Endothelial cell of umbilical vein (primary cell): ENCODE measurements at regions not wholly inside any gene's neighbourhood (a gene's known extent, or its start where the extent isn't known, plus 50 kb on each side); places are given as distances from the start of the nearest gene placed in this dataset.

Source experiments
- BruUV-seq: library from RNA; stranded (reverse); fragments of 400-500 nt; replicated peaks from 2 replicates; lab custom pipeline; 2021; lab: Mats Ljungman, UMichigan
- CTCF ChIA-PET: fragments of 300-600, 350-600 bp; sonication (Branson Sonifier 250); formaldehyde crosslinking; loops from one replicate; lab custom pipeline; 2021; ENCODE audit warnings: antibody characterized with exemption, inconsistent platforms; lab: Charles Lee
- POLR2A ChIA-PET: fragments of 300-600, 350-600 bp; sonication (Branson Sonifier 250); formaldehyde crosslinking; loops from one replicate; lab custom pipeline; 2021; ENCODE audit warnings: antibody characterized with exemption, inconsistent platforms; lab: Charles Lee
- DNase-seq: peaks from one replicate; pipeline ENCODE4 v3.0.0-alpha.2; 2011; ENCODE audit warnings: low read depth, low spot score
- FAIRE-seq: peaks from 2 replicates; lab custom pipeline; 2011; peaks lifted over from hg19 to GRCh38; lab: Jason Lieb, UNC
- H2AFZ ChIP-seq: 2 replicates; pipeline ENCODE4 v1.6.0; 2012; ENCODE audit warnings: low read depth, low read length, control low read depth, inconsistent platforms
- H3K27ac ChIP-seq: 2 replicates; pipeline ENCODE4 v1.5.1; 2011; ENCODE audit warnings: low read depth, mild to moderate bottlenecking, control low read depth, low read length, moderate library complexity; ENCODE audit not compliant: insufficient read depth
- H3K27me3 ChIP-seq, 2 experiments: 2 replicates each; pipeline versions ENCODE4 v1.6.0 to v1.6.1; 2011; ENCODE audit warnings: low read length in 2 of 2, mixed read lengths in 1 of 2; ENCODE audit not compliant: control insufficient read depth in 2 of 2, insufficient read depth in 2 of 2
- H3K36me3 ChIP-seq, 2 experiments: 2 replicates in 1 of 2; 3 replicates in 1 of 2; pipeline ENCODE4 v1.5.1; 2011; ENCODE audit warnings: low read length in 2 of 2, mild to moderate bottlenecking in 1 of 2, moderate library complexity in 1 of 2; ENCODE audit not compliant: control insufficient read depth in 2 of 2, insufficient read depth in 2 of 2; ENCODE audit errors: extremely low read depth in 1 of 2
- H3K4me1 ChIP-seq: 3 replicates; pipeline ENCODE4 v1.5.1; 2011; ENCODE audit warnings: mild to moderate bottlenecking, low read length; ENCODE audit not compliant: control insufficient read depth, insufficient read depth; ENCODE audit errors: extremely low read depth
- H3K4me2 ChIP-seq: 2 replicates; pipeline ENCODE4 v1.6.1; 2011; ENCODE audit warnings: low read length, control low read depth, mixed read lengths; ENCODE audit not compliant: insufficient read depth
- H3K4me3 ChIP-seq, 3 experiments: fragments of 200-600 bp in 1 of 3; sonication (generic), shearing (Covaris generic) in 1 of 3; replicated peaks in 1 of 3; 2 replicates each; pipeline ENCODE4 v1.5.1; 2011 to 2016; ENCODE audit warnings: control low read depth in 3 of 3, low read length in 3 of 3, mild to moderate bottlenecking in 2 of 3, inconsistent platforms in 1 of 3, low read depth in 1 of 3, moderate library complexity in 1 of 3; ENCODE audit not compliant: insufficient read depth in 1 of 3
- H3K79me2 ChIP-seq: 2 replicates; pipeline ENCODE4 v1.6.0; 2012; ENCODE audit warnings: low read length, inconsistent platforms; ENCODE audit not compliant: control insufficient read depth, insufficient read depth
- H3K9ac ChIP-seq: replicated peaks from 2 replicates; pipeline ENCODE3; 2011; ENCODE audit warnings: low read length, control low read depth; ENCODE audit not compliant: insufficient read depth; ENCODE audit errors: extremely low read depth
- H3K9me1 ChIP-seq: replicated peaks from 3 replicates; pipeline ENCODE4 v1.6.0; 2011; ENCODE audit warnings: mild to moderate bottlenecking, low read length; ENCODE audit not compliant: control insufficient read depth, insufficient read depth; ENCODE audit errors: extremely low read depth
- H3K9me3 ChIP-seq: replicated peaks from 2 replicates; pipeline ENCODE4 v1.5.1; 2012; ENCODE audit warnings: low read length, inconsistent platforms; ENCODE audit not compliant: control insufficient read depth, insufficient read depth
- H4K20me1 ChIP-seq: replicated peaks from 2 replicates; pipeline ENCODE3; 2011; ENCODE audit warnings: mild to moderate bottlenecking, low read length; ENCODE audit not compliant: control insufficient read depth, insufficient read depth; ENCODE audit errors: extremely low read depth
- CTCF ChIP-seq, 2 donors: IDR thresholded peaks; 1 replicate in 1 of 2; 2 replicates in 1 of 2; pipeline ENCODE4 v1.5.1; 2011; ENCODE audit warnings: low read length in 2 of 2, mild to moderate bottlenecking in 2 of 2, moderate library complexity in 2 of 2, control low read depth in 1 of 2, inconsistent platforms in 1 of 2, low read depth in 1 of 2; ENCODE audit not compliant: insufficient read depth in 1 of 2; ENCODE audit errors: extremely low read depth in 1 of 2
- EZH2 ChIP-seq: IDR thresholded peaks from 2 replicates; pipeline ENCODE4 v1.6.1; 2012; ENCODE audit warnings: borderline replicate concordance, low read depth, mild to moderate bottlenecking, moderate library complexity, low read length, inconsistent platforms; ENCODE audit not compliant: severe bottlenecking
- JUN ChIP-seq: IDR thresholded peaks from 2 replicates; pipeline ENCODE4 v1.6.1; 2011; ENCODE audit warnings: borderline replicate concordance, low read depth; ENCODE audit not compliant: insufficient read length, insufficient read depth
- MAX ChIP-seq: IDR thresholded peaks from 2 replicates; pipeline ENCODE4 v1.6.1; 2011; ENCODE audit not compliant: insufficient read depth, insufficient read length
- MYC ChIP-seq: IDR thresholded peaks from one replicate; pipeline ENCODE4 v1.6.1; 2011; ENCODE audit warnings: mild to moderate bottlenecking, low read depth, low read length
- POLR2A ChIP-seq: IDR thresholded peaks from 2 replicates; pipeline ENCODE4 v1.6.1; 2012; ENCODE audit warnings: low read depth, mild to moderate bottlenecking, control low read depth, low read length
- dilution Hi-C: fragments of 300-500 bp; cut with MboI; formaldehyde crosslinking; loops from one replicate; pipeline ENCODE4 v1.15.0; 2019; ENCODE audit warnings: low sequenced_read_pairs; ENCODE audit not compliant: extremely low pct_ligation_motif_present
- intact Hi-C: fragments of 100-400 bp; cut with micrococcal nuclease; formaldehyde crosslinking; loops from one replicate; pipeline ENCODE4 v1.10.0; 2022

- Histone ChIP-seq H3K4me1 (no peaks in the 10 kb centered on the region), H3K9me3 (no peaks in the 10 kb centered on the region), H3K9me1 (no peaks in the 10 kb centered on the region), H3K79me2 (no peaks in the 10 kb centered on the region), H3K4me3 (no peak overlapping the region), H3K9ac (no peak overlapping the region), H2AFZ (no peak overlapping the region), H3K4me2 (no peak overlapping the region), H3K27me3 (no peaks in the 10 kb centered on the region), H3K27ac (no peak overlapping the region), H3K36me3 (no peaks in the 10 kb centered on the region), H4K20me1 (no peaks in the 10 kb centered on the region)
- ChIA-PET CTCF (interaction anchor here (0.5 to 4.5 kb wide), 35 partner anchors 8 to 1493 kb away, joined by 3 to 93 read pairs (median 7); partner anchors contain the start of gene PRELID2), POLR2A (no interaction called here)
- dilution Hi-C loops, result no loop called here
- DNase-seq, result peak; percentile 68
- TF ChIP-seq POLR2A (no peak), JUN (no peak), CTCF (IDR thresholded peaks at IDR 0.05; ENCODE audit: extremely low read depth in 1 of 2, insufficient read depth in 1 of 2, low read depth in 1 of 2, low read length in 2 of 2) (peak; percentile 61 to 74), MAX (no peak), MYC (no peak), EZH2 (no peak)
- peak; percentile 81 for FAIRE-seq
- BruUV-seq, result no TSS peak
- intact Hi-C loops, result loop anchor here (1.0 to 5.0 kb wide), 6 partner anchors 115 to 1495 kb away; no protein-coding TSS in a partner anchor
These were observed 137.7 kb downstream of the PRELID2 start for GRCh38 chr5:145697251-145697990.
